HCT116 (cell line): ENCODE measurements at regions not wholly inside any gene's neighbourhood (a gene's known extent, or its start where the extent isn't known, plus 50 kb on each side); places are given as distances from the start of the nearest gene placed in this dataset.

Experiments
- ATAC-seq: fragments of 200-7000 bp; cut with Tn5 transposase; 2 replicates; pipeline ENCODE4 v1.9.1; 2020; ENCODE audit warnings: mild to moderate bottlenecking, moderate library complexity
- BruUV-seq: library from RNA; stranded (reverse); fragments of 400-500 nt; replicated peaks from 2 replicates; lab custom pipeline; 2021; lab: Mats Ljungman, UMichigan
- CTCF ChIA-PET: fragments of 300-600 bp; sonication (Branson Sonifier 250); formaldehyde crosslinking; loops from one replicate; lab custom pipeline; 2021; ENCODE audit warnings: antibody characterized with exemption; lab: Charles Lee
- POLR2A ChIA-PET: fragments of 300-600, 350-600 bp; sonication (Branson Sonifier 250); formaldehyde crosslinking; loops from one replicate; lab custom pipeline; 2021; ENCODE audit warnings: antibody characterized with exemption; lab: Charles Lee
- RAD21 ChIA-PET, 2 experiments: fragments of 300-600 bp; sonication (Branson Sonifier 250); formaldehyde crosslinking; loops; one replicate each; lab custom pipeline; 2023; ENCODE audit warnings: low total read pairs in 2 of 2; ENCODE audit not compliant: uncharacterized antibody in 2 of 2, unreplicated experiment in 2 of 2, low non-redundant PET in 1 of 2; lab: Charles Lee
- DNase-seq: peaks from one replicate; pipeline ENCODE4 v3.0.0-alpha.2; 2010; ENCODE audit warnings: low read depth, low spot score
- H2AFZ ChIP-seq: fragments of 200-600 bp; shearing (Covaris generic), sonication (generic); 2 replicates; pipeline ENCODE4 v1.6.1; 2017; ENCODE audit warnings: low read depth, mixed run types, mixed read lengths, antibody characterized with exemption, low read length; ENCODE audit not compliant: poor library complexity, severe bottlenecking
- H3K27ac ChIP-seq: 2 replicates; pipeline ENCODE4 v1.5.1; 2012; ENCODE audit warnings: low read depth, low read length
- H3K27me3 ChIP-seq: fragments of 200-600 bp; sonication (generic); 2 replicates; pipeline ENCODE4 v1.6.1; 2016; ENCODE audit warnings: mixed run types, low read length, mixed read lengths; ENCODE audit not compliant: insufficient read depth
- H3K36me3 ChIP-seq, 2 experiments: fragments of 200-500 bp in 1 of 2; fragments of 200-600 bp in 1 of 2; sonication (Bioruptor generic) in 1 of 2; sonication (generic) in 1 of 2; 2 replicates each; pipeline versions ENCODE4 v1.5.1 to v1.6.1; 2014 to 2016; ENCODE audit warnings: low read length in 2 of 2, inconsistent platforms in 1 of 2, mixed read lengths in 1 of 2, mixed run types in 1 of 2; ENCODE audit not compliant: insufficient read depth in 2 of 2, control insufficient read depth in 1 of 2
- H3K4me1 ChIP-seq, 2 experiments: fragments of 200-600 bp in 1 of 2; sonication (generic) in 1 of 2; 2 replicates each; pipeline versions ENCODE4 v1.5.1 to v1.6.1; 2012 to 2017; ENCODE audit warnings: low read length in 2 of 2, inconsistent platforms in 1 of 2, mild to moderate bottlenecking in 1 of 2, mixed read lengths in 1 of 2, mixed run types in 1 of 2, moderate library complexity in 1 of 2; ENCODE audit not compliant: insufficient read depth in 2 of 2, control insufficient read depth in 1 of 2
- H3K4me2 ChIP-seq: fragments of 200-600 bp; sonication (generic); 2 replicates; pipeline ENCODE4 v1.6.1; 2017; ENCODE audit warnings: mixed run types, low read length, mixed read lengths
- H3K4me3 ChIP-seq, 2 experiments: fragments of 200-600 bp in 1 of 2; sonication (generic) in 1 of 2; replicated peaks in 1 of 2; 2 replicates each; pipeline ENCODE4 v1.5.1; 2011 to 2016; ENCODE audit warnings: low read length in 2 of 2, control low read depth in 1 of 2, low read depth in 1 of 2, mild to moderate bottlenecking in 1 of 2, mixed read lengths in 1 of 2, mixed run types in 1 of 2
- H3K79me2 ChIP-seq: fragments of 200-600 bp; sonication (generic); 2 replicates; pipeline ENCODE4 v1.6.1; 2017; ENCODE audit warnings: mild to moderate bottlenecking, mixed run types, low read length, moderate library complexity, mixed read lengths; ENCODE audit not compliant: insufficient read depth
- H3K9ac ChIP-seq: fragments of 200-600 bp; sonication (generic); 2 replicates; pipeline ENCODE4 v1.6.1; 2016; ENCODE audit warnings: low read length, mixed read lengths
- H3K9me2 ChIP-seq: fragments of 200-600 bp; sonication (generic), shearing (Covaris generic); 2 replicates; pipeline ENCODE4 v1.6.1; 2017; ENCODE audit warnings: mixed run types, mild to moderate bottlenecking, moderate library complexity; ENCODE audit not compliant: insufficient read depth
- H3K9me3 ChIP-seq, 2 experiments: fragments of 200-500 bp in 1 of 2; fragments of 200-600 bp in 1 of 2; sonication (Bioruptor generic) in 1 of 2; sonication (generic) in 1 of 2; 2 replicates each; pipeline ENCODE4 v1.6.1; 2014 to 2017; ENCODE audit warnings: low read length in 2 of 2, mixed read lengths in 2 of 2, inconsistent platforms in 1 of 2, low read depth in 1 of 2, mild to moderate bottlenecking in 1 of 2, mixed run types in 1 of 2, moderate library complexity in 1 of 2; ENCODE audit not compliant: control insufficient read depth in 1 of 2, insufficient read depth in 1 of 2
- H4K20me1 ChIP-seq: fragments of 200-600 bp; sonication (generic), shearing (Covaris generic); 2 replicates; pipeline ENCODE4 v1.6.1; 2017; ENCODE audit warnings: mixed run types, mild to moderate bottlenecking, moderate library complexity; ENCODE audit not compliant: insufficient read depth
- ATF3 ChIP-seq: IDR thresholded peaks from 2 replicates; pipeline ENCODE4 v1.6.1; 2012
- CBX3 ChIP-seq: IDR thresholded peaks from 2 replicates; pipeline ENCODE4 v1.6.1; 2012; ENCODE audit warnings: low read depth
- EGR1 ChIP-seq: IDR thresholded peaks from 2 replicates; pipeline ENCODE4 v1.6.1; 2012; ENCODE audit warnings: low read depth
- ELF1 ChIP-seq: IDR thresholded peaks from 2 replicates; pipeline ENCODE4 v1.6.1; 2012; ENCODE audit warnings: low read depth, borderline replicate concordance
- EZH2phosphoT487 ChIP-seq: fragments of 200-600 bp; IDR thresholded peaks from 2 replicates; pipeline ENCODE4 v1.6.1; 2018; ENCODE audit warnings: antibody characterized with exemption, borderline replicate concordance
- JUND ChIP-seq: IDR thresholded peaks from 2 replicates; pipeline ENCODE4 v1.6.1; 2012
- POLR2AphosphoS5 ChIP-seq: IDR thresholded peaks from 2 replicates; pipeline ENCODE4 v1.6.1; 2011; ENCODE audit warnings: mild to moderate bottlenecking, low read depth, low read length, moderate library complexity
- RAD21 ChIP-seq: IDR thresholded peaks from 2 replicates; pipeline ENCODE4 v1.6.1; 2012; ENCODE audit warnings: low read depth, mild to moderate bottlenecking
- REST ChIP-seq: IDR thresholded peaks from 2 replicates; pipeline ENCODE4 v1.6.1; 2012; ENCODE audit warnings: low read depth
- SIN3A ChIP-seq: IDR thresholded peaks from 2 replicates; pipeline ENCODE4 v1.6.1; 2012; ENCODE audit warnings: low read depth
- SRF ChIP-seq: IDR thresholded peaks from 2 replicates; pipeline ENCODE4 v1.6.1; 2012; ENCODE audit warnings: low read depth
- TCF7L2 ChIP-seq: IDR thresholded peaks from 2 replicates; pipeline ENCODE4 v1.7.0; 2011; ENCODE audit warnings: borderline replicate concordance, inconsistent platforms; ENCODE audit not compliant: insufficient read depth, insufficient read length; ENCODE audit errors: extremely low read depth
- YY1 ChIP-seq: IDR thresholded peaks from 2 replicates; pipeline ENCODE4 v1.6.1; 2011; ENCODE audit warnings: low read length, low read depth, moderate library complexity, mild to moderate bottlenecking; ENCODE audit not compliant: insufficient replicate concordance; ENCODE audit errors: extremely low read depth
- ZFX ChIP-seq: fragments of 450-650 bp; IDR thresholded peaks from 2 replicates; pipeline ENCODE4 v1.6.1; 2017
- ZNF274 ChIP-seq: fragments of 200-500 bp; sonication (Bioruptor generic); IDR thresholded peaks from 2 replicates; pipeline ENCODE4 v1.6.1; 2014; ENCODE audit warnings: mild to moderate bottlenecking, low read depth, low read length, inconsistent platforms
- intact Hi-C: fragments of 100-400 bp; cut with micrococcal nuclease; formaldehyde crosslinking; loops from 2 replicates; pipeline ENCODE4 v1.10.0; 2022

- Histone ChIP-seq H3K36me3 (no peaks in the 10 kb centered on the region), H3K4me1 (peaks cover 3 to 8% of the 10 kb centered on the region in 2 experiments; a peak in 3 of 4 replicates), H3K9ac (no peak overlapping the region), H3K9me2 (no peaks in the 10 kb centered on the region), H3K4me2 (no peak overlapping the region), H3K27me3 (no peaks in the 10 kb centered on the region), H3K27ac (no peak overlapping the region), H2AFZ (no peak overlapping the region), H4K20me1 (no peaks in the 10 kb centered on the region), H3K9me3 (no peaks in the 10 kb centered on the region), H3K4me3 (no peak overlapping the region), H3K79me2 (no peaks in the 10 kb centered on the region)
- DNase-seq (no peak), ATAC-seq (peak; percentile 50; the same call in 1 of the 2 replicates)
- CTCF ChIA-PET = no interaction called here
- POLR2A ChIA-PET = no interaction called here
- intact Hi-C loops = no loop called here
- RAD21 ChIA-PET = no interaction called here
- TF ChIP-seq ATF3 = no peak
- TF ChIP-seq ZFX = no peak
- TF ChIP-seq ELF1 = no peak
- TF ChIP-seq REST = no peak
- TF ChIP-seq POLR2AphosphoS5 = no peak
- TF ChIP-seq YY1 = no peak
- TF ChIP-seq JUND = no peak
- no peak for TF ChIP-seq SIN3A
- TF ChIP-seq SRF = no peak
- TF ChIP-seq ZNF274 = no peak
- no peak for TF ChIP-seq EZH2phosphoT487
- TF ChIP-seq TCF7L2 = no peak
- no peak for TF ChIP-seq CBX3
- TF ChIP-seq EGR1 = no peak
- TF ChIP-seq RAD21 = no peak
- BruUV-seq = no TSS peak
Measured at GRCh38 chr17:77848257-77848656, 110.2 kb upstream of the TNRC6C start.
